ENCODE measurements at regions not wholly inside any gene's neighbourhood (a gene's known extent, or its start where the extent isn't known, plus 50 kb on each side); places are given as distances from the start of the nearest gene placed in this dataset.

GRCh38 chrX:75625232-75625631 lies 102.4 kb upstream of the ZDHHC15 start:
- TF ChIP-seq, protein P1, sequence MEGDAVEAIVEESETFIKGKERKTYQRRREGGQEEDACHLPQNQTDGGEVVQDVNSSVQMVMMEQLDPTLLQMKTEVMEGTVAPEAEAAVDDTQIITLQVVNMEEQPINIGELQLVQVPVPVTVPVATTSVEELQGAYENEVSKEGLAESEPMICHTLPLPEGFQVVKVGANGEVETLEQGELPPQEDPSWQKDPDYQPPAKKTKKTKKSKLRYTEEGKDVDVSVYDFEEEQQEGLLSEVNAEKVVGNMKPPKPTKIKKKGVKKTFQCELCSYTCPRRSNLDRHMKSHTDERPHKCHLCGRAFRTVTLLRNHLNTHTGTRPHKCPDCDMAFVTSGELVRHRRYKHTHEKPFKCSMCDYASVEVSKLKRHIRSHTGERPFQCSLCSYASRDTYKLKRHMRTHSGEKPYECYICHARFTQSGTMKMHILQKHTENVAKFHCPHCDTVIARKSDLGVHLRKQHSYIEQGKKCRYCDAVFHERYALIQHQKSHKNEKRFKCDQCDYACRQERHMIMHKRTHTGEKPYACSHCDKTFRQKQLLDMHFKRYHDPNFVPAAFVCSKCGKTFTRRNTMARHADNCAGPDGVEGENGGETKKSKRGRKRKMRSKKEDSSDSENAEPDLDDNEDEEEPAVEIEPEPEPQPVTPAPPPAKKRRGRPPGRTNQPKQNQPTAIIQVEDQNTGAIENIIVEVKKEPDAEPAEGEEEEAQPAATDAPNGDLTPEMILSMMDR (IDR thresholded peaks at IDR 0.05) = no peak
- TF ChIP-seq POLR2AphosphoS5 (IDR thresholded peaks at IDR 0.05; ENCODE audit: low read depth, low read length) = no peak
- TF ChIP-seq, protein P2, sequence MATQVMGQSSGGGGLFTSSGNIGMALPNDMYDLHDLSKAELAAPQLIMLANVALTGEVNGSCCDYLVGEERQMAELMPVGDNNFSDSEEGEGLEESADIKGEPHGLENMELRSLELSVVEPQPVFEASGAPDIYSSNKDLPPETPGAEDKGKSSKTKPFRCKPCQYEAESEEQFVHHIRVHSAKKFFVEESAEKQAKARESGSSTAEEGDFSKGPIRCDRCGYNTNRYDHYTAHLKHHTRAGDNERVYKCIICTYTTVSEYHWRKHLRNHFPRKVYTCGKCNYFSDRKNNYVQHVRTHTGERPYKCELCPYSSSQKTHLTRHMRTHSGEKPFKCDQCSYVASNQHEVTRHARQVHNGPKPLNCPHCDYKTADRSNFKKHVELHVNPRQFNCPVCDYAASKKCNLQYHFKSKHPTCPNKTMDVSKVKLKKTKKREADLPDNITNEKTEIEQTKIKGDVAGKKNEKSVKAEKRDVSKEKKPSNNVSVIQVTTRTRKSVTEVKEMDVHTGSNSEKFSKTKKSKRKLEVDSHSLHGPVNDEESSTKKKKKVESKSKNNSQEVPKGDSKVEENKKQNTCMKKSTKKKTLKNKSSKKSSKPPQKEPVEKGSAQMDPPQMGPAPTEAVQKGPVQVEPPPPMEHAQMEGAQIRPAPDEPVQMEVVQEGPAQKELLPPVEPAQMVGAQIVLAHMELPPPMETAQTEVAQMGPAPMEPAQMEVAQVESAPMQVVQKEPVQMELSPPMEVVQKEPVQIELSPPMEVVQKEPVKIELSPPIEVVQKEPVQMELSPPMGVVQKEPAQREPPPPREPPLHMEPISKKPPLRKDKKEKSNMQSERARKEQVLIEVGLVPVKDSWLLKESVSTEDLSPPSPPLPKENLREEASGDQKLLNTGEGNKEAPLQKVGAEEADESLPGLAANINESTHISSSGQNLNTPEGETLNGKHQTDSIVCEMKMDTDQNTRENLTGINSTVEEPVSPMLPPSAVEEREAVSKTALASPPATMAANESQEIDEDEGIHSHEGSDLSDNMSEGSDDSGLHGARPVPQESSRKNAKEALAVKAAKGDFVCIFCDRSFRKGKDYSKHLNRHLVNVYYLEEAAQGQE (IDR thresholded peaks at IDR 0.05; ENCODE audit: insufficient read depth in 1 of 2, low read depth in 2 of 2, low read length in 1 of 2) = no peak
